HG03469 (cell line): ENCODE measurements at regions not wholly inside any gene's neighbourhood (a gene's known extent, or its start where the extent isn't known, plus 50 kb on each side); places are given as distances from the start of the nearest gene placed in this dataset.
"Not testable (repeated sequence)": the region's sequence is repeated elsewhere in the genome, so short reads cannot be mapped to it uniquely, and the experiment has no call there.

Experiments used
- ATAC-seq: cut with Tn5 transposase; IDR thresholded peaks from one replicate; pipeline ENCODE4 v1.9.1; 2021; ENCODE audit warnings: mild to moderate bottlenecking, moderate library complexity, moderate number of reproducible peaks; ENCODE audit not compliant: unreplicated experiment

DNA sequence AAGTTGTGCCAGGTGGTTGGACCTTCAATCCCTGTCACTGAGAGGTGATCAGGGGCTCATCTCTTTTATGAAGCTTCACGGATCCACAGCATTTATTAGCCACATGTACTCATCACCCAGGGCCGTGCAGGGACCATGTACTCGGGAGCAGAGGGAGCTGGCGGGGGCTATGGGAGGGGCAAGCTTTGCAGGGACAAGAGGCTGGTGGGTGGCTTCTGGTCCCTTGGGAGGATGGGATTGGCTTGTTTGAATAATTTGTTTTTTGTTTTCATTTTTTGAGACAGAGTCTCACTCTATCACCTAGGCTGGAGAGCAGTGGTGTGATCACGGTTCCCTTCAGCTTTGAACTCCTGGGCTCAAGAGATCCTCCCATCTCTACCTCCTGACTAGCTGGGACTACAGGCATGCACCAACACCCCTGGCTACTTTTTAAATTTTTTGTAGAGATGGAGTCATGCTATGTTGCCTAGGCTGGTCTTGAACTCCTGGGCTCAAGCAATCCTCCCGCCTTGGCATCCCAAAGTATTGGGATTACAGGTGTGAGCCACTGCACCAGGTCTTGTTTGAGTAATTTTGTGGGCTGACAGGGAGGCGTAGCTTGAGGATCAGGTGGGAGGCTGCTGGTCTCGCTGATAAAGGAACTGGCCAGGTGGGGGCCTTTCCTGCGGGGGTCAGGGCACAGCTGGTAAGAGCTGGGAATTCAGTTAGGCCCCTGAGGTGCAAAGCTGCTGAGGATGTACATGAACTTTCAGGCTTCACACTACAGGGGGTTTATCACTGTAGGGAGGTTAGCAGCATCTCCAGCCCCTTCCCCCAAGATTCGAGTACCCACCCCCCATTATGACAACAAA is 308.0 kb upstream of the C1orf174 start:
- no peak for ATAC-seq

GRCh38 chr1:4210043-4210442 is 310.0 kb upstream of the C1orf174 start:
- ATAC-seq: no peak

DNA sequence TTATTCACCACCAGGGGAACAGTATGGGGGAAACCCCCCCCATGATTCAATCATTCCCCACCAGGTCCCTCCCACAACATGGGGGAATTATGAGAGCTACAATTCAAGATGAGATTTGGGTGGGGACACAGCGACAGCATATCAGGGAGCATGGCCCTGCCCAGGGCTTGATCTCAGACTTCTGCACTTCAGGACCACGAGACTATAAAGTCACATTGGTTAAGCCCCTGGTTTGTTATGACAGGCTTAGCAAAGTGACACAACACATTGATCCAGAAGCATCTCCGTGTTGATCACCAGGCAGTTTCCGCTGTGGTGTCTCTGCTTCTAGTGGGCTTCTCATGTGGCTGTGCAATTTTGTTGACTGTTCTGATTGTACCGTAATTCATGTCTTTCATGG is 312.7 kb upstream of the C1orf174 start:
- ATAC-seq: no peak

- ATAC-seq: no peak
These were observed 313.4 kb upstream of the C1orf174 start for GRCh38 chr1:4213366-4213973.

- no peak for ATAC-seq
These were observed 314.8 kb upstream of the C1orf174 start for GRCh38 chr1:4214826-4215225.

DNA sequence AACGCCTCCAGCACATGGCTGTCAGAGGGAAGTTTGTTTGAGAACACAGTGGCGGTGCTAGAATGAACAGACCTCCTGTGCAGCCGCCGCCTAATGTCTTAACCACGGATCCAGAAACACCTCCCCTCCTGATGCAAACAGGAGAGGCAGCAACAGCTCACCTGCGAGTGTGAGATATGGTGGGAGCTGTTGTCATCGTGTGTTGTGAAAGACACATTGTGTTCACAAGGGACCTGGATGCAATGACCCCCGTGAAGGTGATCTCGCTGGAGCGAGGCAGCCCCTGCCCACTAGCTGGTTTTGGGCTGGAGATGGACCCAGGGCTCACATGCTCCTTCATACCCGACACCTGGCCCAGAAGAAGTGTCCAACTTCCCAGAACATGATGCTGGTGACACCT is 315.3 kb upstream of the C1orf174 start:
- no peak for ATAC-seq

DNA sequence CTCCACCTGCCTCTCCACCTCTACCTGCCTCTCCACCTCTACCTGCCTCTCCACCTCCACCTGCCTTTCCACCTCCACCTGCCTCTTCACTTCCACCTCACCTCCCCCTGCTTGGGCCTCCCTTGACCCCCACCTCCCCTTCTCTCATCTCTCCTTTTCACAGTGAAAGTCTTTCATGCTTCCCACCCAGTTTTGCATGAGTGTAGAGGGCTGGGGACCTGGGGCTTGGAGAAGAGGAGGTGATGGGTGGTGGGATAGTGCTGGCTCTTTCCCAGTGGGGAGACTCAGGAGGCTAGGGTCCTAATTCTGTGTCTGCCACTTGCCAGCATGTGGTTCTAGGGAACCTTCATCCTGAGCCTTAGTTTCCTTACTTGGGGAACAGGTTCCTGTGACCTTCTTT is 316.2 kb upstream of the C1orf174 start:
- no peak for ATAC-seq

DNA sequence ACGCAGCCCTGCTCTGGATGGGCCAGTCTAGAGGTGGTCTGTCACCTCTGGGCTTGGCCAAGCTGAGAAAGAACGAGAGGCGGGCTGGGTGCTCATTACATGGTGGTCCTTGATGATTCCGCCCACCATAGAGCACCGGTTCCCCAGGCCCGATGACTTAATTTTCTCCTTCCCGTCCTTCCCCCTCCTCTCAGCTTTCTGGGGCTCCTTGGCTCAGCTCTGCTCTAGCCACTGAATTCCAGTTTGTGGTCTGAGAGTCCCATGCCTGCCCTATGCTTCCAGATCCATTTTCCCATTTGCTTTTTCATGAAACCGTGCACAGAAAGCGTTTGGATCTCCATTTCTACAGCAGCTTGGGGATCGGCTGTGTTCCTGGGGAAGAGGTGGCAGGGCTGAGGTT is 318.5 kb upstream of the C1orf174 start:
- ATAC-seq: no peak

DNA sequence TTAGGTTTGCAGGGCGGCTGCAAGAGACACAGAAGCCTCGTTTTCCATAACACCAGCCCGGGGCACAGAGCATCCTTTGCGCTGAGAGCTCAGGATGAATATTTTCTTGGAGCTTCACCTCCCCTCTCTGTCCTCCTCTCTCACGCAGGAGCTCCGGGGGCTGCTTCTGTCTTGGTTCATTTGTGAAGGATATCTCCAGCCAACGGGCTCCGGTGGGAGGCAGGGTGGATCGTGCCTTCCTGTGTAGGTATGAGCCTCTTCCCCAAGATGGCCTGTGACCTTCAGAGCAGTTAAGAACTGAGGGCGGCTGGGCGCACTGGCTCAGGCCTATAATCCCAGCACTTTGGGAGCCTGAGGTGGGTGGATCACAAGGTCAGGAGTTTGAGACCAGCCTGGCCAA is 319.0 kb upstream of the C1orf174 start:
- no peak for ATAC-seq

- no peak for ATAC-seq
These were observed 319.8 kb upstream of the C1orf174 start for GRCh38 chr1:4219826-4220225.

- ATAC-seq: no peak
These were observed 320.3 kb upstream of the C1orf174 start for GRCh38 chr1:4220362-4220761.

DNA sequence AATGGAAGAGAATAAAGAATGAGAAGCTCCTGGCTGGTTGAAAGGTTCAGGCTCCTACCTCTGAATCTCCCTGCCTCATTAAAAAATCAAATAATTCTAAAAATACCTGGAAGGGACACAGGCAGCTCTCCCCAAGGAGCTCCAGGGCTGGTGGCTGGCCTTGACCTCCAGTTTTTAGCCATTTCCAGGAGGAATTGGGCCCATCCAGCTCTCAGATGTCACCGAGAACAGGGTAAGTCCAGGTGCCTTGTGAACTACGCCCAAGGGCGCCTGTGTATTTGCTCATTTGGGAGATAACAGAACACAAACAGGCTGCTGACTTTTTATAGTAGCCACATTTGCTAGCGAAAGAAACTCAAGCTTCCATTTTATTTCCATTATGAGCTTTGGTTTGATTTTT is 321.0 kb upstream of the C1orf174 start:
- ATAC-seq: no peak

GRCh38 chr1:4224684-4225467 is 324.8 kb upstream of the C1orf174 start:
- no peak for ATAC-seq

- no peak for ATAC-seq
These were observed 327.9 kb upstream of the C1orf174 start for GRCh38 chr1:4227986-4228385.

DNA sequence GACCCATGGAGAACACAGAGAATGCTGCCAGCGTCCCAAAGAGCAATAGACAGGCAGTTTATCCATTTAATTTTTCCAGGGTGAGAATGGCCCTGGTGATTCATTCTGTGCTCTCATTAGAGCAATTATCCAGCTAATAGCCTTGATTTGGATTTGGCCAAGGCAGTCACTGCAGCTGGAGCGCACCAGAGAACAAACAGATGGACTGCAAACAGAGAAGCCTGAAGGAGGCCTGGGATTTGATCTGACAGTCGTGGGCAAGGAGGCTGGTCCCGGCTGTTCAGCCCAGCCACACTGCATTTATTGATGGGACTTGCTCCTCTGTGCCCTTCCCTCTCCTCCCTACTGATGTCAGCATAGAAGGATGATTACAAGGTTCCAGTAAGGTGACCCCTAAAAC is 353.9 kb upstream of the C1orf174 start:
- ATAC-seq: no peak

GRCh38 chr1:4256351-4256750 is 356.3 kb upstream of the C1orf174 start:
- ATAC-seq: no peak

DNA sequence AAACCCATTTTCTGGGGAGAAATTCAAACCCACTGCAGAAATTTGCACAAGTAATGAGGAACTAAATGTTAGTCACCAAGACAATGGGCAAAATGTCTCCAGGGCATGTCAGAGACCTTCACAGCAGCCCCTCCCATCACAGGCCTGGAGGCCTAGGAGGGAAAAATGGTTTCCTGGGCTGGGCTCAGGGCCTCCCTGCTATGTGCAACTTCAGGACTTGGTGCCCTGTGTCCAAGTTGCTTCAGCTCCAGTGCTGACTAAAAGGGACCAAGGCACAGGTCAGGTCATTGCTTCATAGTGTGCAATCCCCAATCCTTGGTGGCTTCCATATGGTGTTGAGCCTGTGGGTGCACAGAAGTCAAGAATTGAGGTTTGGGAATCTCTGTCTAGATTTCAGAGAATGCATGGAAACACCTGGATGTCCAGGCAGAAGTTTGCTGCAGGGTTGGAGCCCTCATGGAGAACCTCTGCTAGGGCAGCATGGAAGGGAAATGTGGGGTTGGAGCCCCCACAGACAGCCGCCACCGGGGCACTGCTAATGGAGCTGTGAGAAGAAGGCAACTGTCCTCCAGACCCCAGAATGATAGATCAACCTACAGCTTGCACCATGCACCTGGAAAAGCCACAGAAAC is 358.2 kb upstream of the C1orf174 start:
- ATAC-seq: not testable (repeated sequence)

DNA sequence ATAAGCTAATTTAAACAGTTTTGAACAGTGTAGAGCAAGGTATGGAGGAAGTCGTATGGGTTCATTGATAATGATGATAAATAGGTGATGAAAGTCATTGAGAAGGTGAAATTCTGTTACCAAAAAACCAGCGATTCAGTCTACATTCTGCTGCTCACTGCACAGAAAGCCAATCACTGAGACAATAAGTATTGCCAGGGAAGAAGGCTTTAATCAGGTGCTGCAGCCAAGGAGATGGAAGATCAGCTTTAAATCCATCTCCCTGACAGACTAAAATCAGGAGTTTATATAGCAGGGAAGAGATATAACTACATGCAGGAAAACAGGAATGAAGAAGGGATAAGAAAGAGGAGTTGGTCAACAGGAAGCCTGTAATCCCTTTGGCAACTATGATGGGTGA is 361.3 kb upstream of the C1orf174 start:
- ATAC-seq: no peak

- ATAC-seq: no peak
These were observed 362.6 kb upstream of the C1orf174 start for GRCh38 chr1:4262665-4263064.

- no peak for ATAC-seq
These were observed 363.6 kb upstream of the C1orf174 start for GRCh38 chr1:4263699-4264098.

GRCh38 chr1:4265836-4266235 is 365.8 kb upstream of the C1orf174 start:
- ATAC-seq: no peak
